Activated T-helper 9 cell treated with anti-CD3 and anti-CD28 coated beads, Interleukin-2, amount 50 U/mL, for 16 hours (primary cell): ENCODE measurements at regions not wholly inside any gene's neighbourhood (a gene's known extent, or its start where the extent isn't known, plus 50 kb on each side); places are given as distances from the start of the nearest gene placed in this dataset.

Experiments used
- DNase-seq: peaks from one replicate; pipeline ENCODE4 v3.0.0-alpha.2; 2020; ENCODE audit warnings: low read depth

GRCh38 chr16:73568769-73569168 is 520.8 kb upstream of the ZFHX3 start:
- DNase-seq: no peak

- no peak for DNase-seq
These were observed 518.0 kb upstream of the ZFHX3 start for GRCh38 chr16:73565925-73566324.

DNA sequence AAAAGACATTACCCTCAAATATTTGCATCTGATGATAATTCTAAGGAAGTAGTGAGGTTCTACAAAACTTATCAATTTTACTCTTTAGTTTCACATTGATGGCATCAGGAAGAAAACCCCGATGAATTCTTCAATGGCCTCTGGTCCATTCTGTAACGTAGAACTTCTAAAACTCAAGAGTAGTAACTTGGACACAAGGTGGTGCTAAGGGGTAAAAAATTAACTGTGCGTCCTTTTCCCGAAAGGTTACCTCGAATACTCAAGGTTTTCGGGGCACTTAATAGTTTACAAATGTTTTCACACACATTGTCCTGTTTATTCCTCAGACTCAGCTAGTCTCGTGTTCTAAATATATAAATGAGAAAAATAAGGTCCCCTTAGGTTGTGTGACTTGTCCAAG is 517.3 kb upstream of the ZFHX3 start:
- no peak for DNase-seq

DNA sequence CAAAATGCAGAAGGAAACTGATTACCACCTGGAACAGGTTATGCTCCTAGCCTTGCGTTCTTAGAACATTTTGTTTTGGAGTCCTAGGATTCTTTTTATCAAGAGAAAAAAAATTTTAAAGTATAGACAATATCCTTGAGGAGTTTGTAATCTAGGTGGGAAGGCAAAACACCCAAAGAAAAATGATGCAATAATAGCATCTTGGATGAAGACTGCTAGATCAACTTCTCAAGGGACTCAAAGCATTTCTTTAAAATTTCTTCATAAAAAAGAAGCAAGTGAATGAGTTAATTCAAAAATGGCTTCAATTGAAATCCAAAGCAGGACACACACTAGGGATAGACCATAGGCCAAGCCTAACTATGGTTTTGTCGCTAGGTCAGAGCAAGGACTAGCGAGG is 515.8 kb upstream of the ZFHX3 start:
- no peak for DNase-seq

- DNase-seq: no peak
These were observed 512.6 kb upstream of the ZFHX3 start for GRCh38 chr16:73560497-73560896.

DNA sequence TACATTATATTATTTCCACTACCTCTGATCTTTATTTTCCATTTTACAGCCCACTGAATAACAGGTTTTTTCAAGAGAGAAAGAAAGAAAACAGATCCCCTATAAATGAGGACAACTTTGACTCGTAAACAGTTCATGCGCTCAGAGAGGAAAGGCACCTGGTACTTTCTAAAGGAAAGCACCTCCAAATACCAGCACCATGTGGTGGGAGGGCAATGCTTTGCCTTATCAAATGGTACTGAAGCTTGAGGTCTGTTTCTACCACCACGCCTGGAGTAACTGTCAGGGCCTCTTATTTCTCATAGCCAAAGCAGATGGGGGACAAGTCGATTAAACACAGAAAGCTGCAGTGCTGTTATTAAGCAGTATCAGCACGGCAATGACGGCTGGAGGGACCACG is 510.3 kb upstream of the ZFHX3 start:
- DNase-seq: no peak

DNA sequence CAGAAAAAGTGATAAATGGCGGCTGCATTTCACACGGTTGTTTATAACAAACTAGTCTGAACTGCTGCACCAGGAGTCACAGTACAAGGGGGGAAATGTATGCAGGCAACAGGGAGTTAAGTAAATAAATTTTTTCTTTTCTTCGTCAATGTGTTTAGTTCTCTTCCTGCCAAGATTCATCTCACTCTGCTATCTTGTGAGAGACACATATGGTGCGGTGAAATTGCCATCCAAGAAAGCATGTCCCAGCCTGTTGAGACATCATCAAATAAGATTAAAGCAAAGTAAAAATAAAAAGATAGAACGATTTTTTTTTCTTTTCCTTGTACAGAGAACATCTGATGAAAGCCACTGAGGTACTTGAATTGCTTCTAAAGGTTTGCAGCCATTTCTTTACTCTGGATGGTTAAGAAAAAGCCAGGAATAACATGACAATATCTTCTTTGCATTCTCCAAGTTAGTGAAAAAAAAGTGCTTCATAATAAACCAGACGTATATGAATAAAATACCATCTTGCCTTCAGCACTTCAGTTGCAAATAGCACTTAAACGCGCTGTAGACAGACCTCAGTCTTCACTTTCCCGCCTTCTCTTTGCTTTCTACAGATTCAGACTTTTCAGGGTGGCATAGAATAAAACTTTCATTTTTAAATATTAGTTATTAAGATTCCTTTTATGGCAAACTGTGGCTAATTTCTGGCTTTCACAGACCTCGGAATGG is 506.2 kb upstream of the ZFHX3 start:
- DNase-seq: no peak

GRCh38 chr16:73549984-73550631 is 502.2 kb upstream of the ZFHX3 start:
- DNase-seq: no peak

DNA sequence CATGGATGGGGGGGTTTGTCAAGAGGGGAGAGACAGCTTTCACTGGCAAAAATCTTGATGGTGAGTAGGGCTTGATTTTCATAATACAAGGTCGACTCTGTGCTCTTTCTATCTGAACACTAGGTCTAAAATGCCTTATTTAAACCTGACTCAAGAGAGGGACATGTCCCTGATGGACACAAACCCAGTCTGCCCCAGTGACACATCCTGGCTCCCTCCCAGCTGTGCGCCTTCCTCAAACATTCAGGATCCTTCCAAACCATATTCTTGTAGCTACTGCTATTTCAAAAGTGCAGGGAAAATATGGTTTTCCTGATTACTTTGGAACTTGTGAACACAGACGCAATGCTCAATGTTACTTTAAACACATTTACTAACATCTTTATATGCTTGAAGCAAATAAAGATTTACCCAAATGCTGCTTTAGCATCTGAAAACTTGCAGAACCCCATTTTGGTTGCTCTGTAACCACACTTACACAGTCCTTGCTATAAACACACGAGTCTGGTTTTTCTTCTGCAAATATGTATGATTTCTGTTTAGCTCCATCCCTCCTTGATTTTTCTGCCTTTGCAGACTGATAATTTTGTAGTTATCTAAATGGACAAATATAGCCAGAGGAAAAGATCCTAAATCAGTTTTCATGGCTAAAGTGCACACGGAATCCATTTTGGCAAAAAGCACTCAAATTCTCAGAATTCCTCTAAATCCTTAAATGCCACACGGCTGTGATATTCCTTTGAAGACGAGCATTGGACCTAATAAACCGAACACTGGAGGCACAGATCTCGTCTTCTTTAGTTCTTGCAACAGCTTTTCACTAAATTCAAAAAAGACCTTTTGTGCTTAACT is 499.9 kb upstream of the ZFHX3 start:
- no peak for DNase-seq

DNA sequence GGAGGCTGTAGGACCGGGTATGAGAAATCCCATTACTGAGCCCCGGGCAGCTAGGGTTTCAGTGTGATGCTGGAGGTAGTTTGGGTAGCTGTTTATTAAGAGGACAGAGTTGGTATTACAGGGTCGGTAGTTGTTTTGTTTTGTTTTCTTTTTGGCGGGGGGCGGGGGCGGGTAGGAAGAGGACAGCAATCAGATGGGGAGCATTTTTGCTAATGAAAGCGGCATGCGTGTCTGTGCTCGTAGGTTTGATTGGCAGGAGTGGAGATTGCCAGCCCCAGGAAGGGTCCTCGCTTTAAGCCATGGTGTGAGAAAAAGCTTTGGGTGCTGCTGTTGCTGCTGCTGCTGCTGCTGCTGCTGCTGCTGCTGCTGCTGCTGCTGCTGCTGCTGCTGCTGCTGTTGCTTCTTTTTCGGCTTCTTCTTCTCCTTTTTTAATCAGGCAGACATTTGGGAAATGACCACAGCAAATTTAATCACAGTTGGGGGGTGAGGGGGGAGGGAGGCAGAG is 498.5 kb upstream of the ZFHX3 start:
- DNase-seq: no peak

- no peak for DNase-seq
These were observed 497.8 kb upstream of the ZFHX3 start for GRCh38 chr16:73545755-73546154.

GRCh38 chr16:73545290-73545689 is 497.4 kb upstream of the ZFHX3 start:
- DNase-seq: no peak

GRCh38 chr16:73544826-73545225 is 496.9 kb upstream of the ZFHX3 start:
- DNase-seq: no peak

- no peak for DNase-seq
These were observed 496.2 kb upstream of the ZFHX3 start for GRCh38 chr16:73543970-73544599.

DNA sequence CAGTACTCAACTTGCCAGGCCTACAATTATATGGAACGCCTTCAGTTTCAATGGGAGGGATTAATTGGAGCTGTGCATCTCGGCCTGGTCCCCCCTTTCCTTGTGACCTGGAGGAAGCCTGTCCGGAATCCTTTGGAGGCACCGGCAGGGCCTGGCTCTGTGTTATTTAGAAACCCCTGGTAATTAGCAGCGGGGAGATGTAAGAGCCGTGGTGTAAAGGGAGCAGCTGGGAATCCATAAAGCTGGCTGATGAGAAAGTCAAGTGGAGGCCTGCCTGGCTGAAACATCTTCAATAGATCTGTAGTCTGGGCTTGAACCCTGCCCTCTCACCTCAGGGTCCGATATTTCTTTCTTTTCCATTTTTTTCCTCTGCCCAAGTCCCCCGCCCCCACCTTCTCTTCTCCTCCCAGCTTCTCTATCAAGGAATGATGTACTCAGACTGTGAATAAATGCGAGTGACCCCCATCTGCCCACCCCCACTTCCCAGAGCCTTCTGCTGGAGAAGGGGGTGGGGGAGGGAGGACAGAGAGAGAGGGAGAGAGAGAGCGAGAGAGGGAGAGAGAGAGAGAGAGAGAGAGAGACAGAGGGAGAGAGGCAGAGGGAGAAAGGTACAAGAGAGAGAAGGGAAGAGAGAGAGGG is 495.5 kb upstream of the ZFHX3 start:
- no peak for DNase-seq

DNA sequence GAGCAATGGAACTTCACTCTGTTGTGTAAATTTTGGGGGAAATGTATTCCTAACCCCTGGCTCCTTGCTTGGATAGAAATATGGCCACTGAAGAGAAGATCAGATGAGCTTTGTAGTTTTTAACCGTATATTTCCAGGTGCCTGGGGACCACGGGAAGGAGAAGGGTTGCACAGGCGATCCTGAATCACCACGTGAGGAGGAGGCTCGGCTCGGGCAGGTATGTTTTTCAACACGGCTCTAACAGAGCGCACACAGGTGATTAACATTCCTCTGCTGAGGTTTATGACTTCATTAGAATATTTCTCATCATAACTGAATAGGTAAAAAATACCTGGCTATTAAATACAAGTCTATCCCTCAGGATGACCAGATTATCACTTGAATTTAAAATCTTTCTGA is 495.0 kb upstream of the ZFHX3 start:
- no peak for DNase-seq

- no peak for DNase-seq
These were observed 490.0 kb upstream of the ZFHX3 start for GRCh38 chr16:73537921-73538320.

GRCh38 chr16:73536931-73537330 is 489.0 kb upstream of the ZFHX3 start:
- DNase-seq: no peak

DNA sequence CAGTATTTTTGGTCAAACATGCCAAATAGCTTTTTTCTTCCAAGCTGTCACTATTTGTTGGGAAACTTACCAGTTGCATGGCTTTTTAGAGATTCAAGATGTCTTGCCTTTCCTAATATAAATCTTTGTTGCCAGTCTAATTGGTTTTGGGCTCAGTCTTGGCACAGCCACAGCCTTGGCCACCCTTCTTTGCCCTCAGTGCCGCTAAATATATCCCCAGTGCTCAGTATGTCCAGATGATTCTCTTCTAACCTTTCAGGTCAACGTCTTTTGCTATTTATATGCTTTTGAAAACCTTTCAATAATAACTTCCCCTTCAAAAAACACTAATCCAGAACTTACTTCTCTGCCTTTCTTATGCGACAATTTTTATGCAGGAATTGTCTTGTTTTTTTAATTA is 483.1 kb upstream of the ZFHX3 start:
- DNase-seq: no peak

- no peak for DNase-seq
These were observed 482.6 kb upstream of the ZFHX3 start for GRCh38 chr16:73530529-73530928.

- DNase-seq: no peak
These were observed 481.5 kb upstream of the ZFHX3 start for GRCh38 chr16:73529303-73530012.
